Smooth muscle cell (in vitro differentiated cells): ENCODE measurements at regions not wholly inside any gene's neighbourhood (a gene's known extent, or its start where the extent isn't known, plus 50 kb on each side); places are given as distances from the start of the nearest gene placed in this dataset.
A peak's percentile ranks its signal among the peaks of the same experiment; 100 is the strongest.

Experiments used
- DNase-seq: peaks from one replicate; lab custom pipeline; 2025; ENCODE audit not compliant: unreplicated experiment; lab: John Stamatoyannopoulos, UW
- H2AFZ ChIP-seq: fragments of 200-600 bp; sonication (generic); 2 replicates; pipeline ENCODE4 v1.6.0; 2016; ENCODE audit warnings: antibody characterized with exemption, low read depth, mild to moderate bottlenecking
- H3F3A ChIP-seq: fragments of 200-600 bp; sonication (generic); 2 replicates; pipeline ENCODE4 v1.6.0; 2017; ENCODE audit warnings: antibody characterized with exemption, low read depth
- H3K27ac ChIP-seq: fragments of 200-600 bp; sonication (generic); 2 replicates; pipeline ENCODE4 v1.5.1; 2016; ENCODE audit warnings: low read depth, mild to moderate bottlenecking
- H3K27me3 ChIP-seq: fragments of 200-600 bp; sonication (generic); 2 replicates; pipeline ENCODE4 v1.6.1; 2016; ENCODE audit warnings: low read depth, mild to moderate bottlenecking
- H3K36me3 ChIP-seq: fragments of 200-600 bp; sonication (generic); 2 replicates; pipeline ENCODE4 v1.5.1; 2016; ENCODE audit warnings: low read depth
- H3K4me1 ChIP-seq: fragments of 200-600 bp; sonication (generic); 2 replicates; pipeline ENCODE4 v1.5.1; 2016; ENCODE audit warnings: low read depth
- H3K4me2 ChIP-seq: fragments of 200-600 bp; sonication (generic); 2 replicates; pipeline ENCODE4 v1.6.0; 2016; ENCODE audit warnings: mild to moderate bottlenecking
- H3K4me3 ChIP-seq: fragments of 200-600 bp; sonication (generic); 2 replicates; pipeline ENCODE4 v1.5.1; 2016; ENCODE audit warnings: mild to moderate bottlenecking
- H3K79me2 ChIP-seq: fragments of 200-600 bp; sonication (generic); 2 replicates; pipeline ENCODE4 v1.6.0; 2016; ENCODE audit warnings: low read depth, mild to moderate bottlenecking
- H3K9ac ChIP-seq: fragments of 200-600 bp; sonication (generic); 2 replicates; pipeline ENCODE4 v1.6.0; 2016; ENCODE audit warnings: low read depth
- H3K9me3 ChIP-seq: fragments of 200-600 bp; sonication (generic); replicated peaks from 2 replicates; pipeline ENCODE4 v1.5.1; 2016; ENCODE audit warnings: low read depth
- H4K20me1 ChIP-seq: fragments of 200-600 bp; sonication (generic); 2 replicates; pipeline ENCODE4 v1.6.0; 2016; ENCODE audit warnings: low read depth
- CTCF ChIP-seq: fragments of 200-600 bp; sonication (generic); IDR thresholded peaks from 2 replicates; pipeline ENCODE4 v1.5.1; 2017; ENCODE audit warnings: borderline replicate concordance, mild to moderate bottlenecking, antibody characterized with exemption; ENCODE audit not compliant: insufficient read depth, poor library complexity, severe bottlenecking
- WGBS: methylation state at CpG from one replicate; pipeline ENCODE4 v1.1.7; 2016; ENCODE audit warnings: low lambda C conversion rate; 5-methylcytosine and 5-hydroxymethylcytosine counted together

- Histone ChIP-seq H2AFZ (no peak overlapping the region), H3K79me2 (no peaks in the 10 kb centered on the region), H3K27ac (peak overlapping the region; percentile 64), H3K9ac (no peak overlapping the region), H3K27me3 (no peaks in the 10 kb centered on the region), H3K4me1 (no peaks in the 10 kb centered on the region), H3F3A (no peaks in the 10 kb centered on the region), H3K4me2 (no peak overlapping the region), H3K4me3 (no peak overlapping the region), H3K9me3 (no peaks in the 10 kb centered on the region), H4K20me1 (no peaks in the 10 kb centered on the region), H3K36me3 (no peaks in the 10 kb centered on the region)
- DNase-seq, result no peak
- no peak for TF ChIP-seq CTCF
- WGBS, result 79% methylated on average over 7 of the region's 7 CpGs
Observed at GRCh38 chr1:59055908-59056719, 240.8 kb upstream of the FGGY start.

- Histone ChIP-seq H3K4me3 (no peak overlapping the region), H3K79me2 (no peaks in the 10 kb centered on the region), H3K4me2 (peak overlapping the region; percentile 1), H3K9ac (peak overlapping the region; percentile 71), H3K27me3 (no peaks in the 10 kb centered on the region), H3K4me1 (peaks cover 2% of the 10 kb centered on the region), H4K20me1 (no peaks in the 10 kb centered on the region), H3K9me3 (no peaks in the 10 kb centered on the region), H2AFZ (no peak overlapping the region), H3K27ac (peak overlapping the region; percentile 69), H3F3A (no peaks in the 10 kb centered on the region), H3K36me3 (no peaks in the 10 kb centered on the region)
- DNase-seq, result peak; percentile 46
- 35% methylated on average over 6 of the region's 6 CpGs for WGBS
- no peak for TF ChIP-seq CTCF
Observed at GRCh38 chr1:59057211-59057694, 239.6 kb upstream of the FGGY start.

GRCh38 chr1:59057796-59058195 lies 239.1 kb upstream of the FGGY start:
- no peaks in the 10 kb centered on the region for H3F3A ChIP-seq
- peaks cover 7% of the 10 kb centered on the region for H3K4me1 ChIP-seq
- H3K27me3 ChIP-seq, result no peaks in the 10 kb centered on the region
- no peaks in the 10 kb centered on the region for H3K79me2 ChIP-seq
- no peaks in the 10 kb centered on the region for H4K20me1 ChIP-seq
- H3K9me3 ChIP-seq, result no peaks in the 10 kb centered on the region
- H3K27ac ChIP-seq, result peak overlapping the region; percentile 69
- no peak overlapping the region for H3K4me3 ChIP-seq
- 91% methylated on average over 3 of the region's 3 CpGs for WGBS
- H3K9ac ChIP-seq, result peak overlapping the region; percentile 71
- TF ChIP-seq CTCF, result no peak
- H2AFZ ChIP-seq, result no peak overlapping the region
- DNase-seq, result no peak
- H3K4me2 ChIP-seq, result no peak overlapping the region
- no peaks in the 10 kb centered on the region for H3K36me3 ChIP-seq
